Left ventricle myocardium superior (tissue), 1 donor: ENCODE measurements at regions not wholly inside any gene's neighbourhood (a gene's known extent, or its start where the extent isn't known, plus 50 kb on each side); places are given as distances from the start of the nearest gene placed in this dataset.

Source experiments
- ATAC-seq: fragments of 200-7000 bp; cut with Tn5 transposase; one replicate; pipeline ENCODE4 v1.9.1; 2020; ENCODE audit warnings: mild to moderate bottlenecking, moderate library complexity
- DNase-seq: peaks from one replicate; pipeline ENCODE4 v3.0.0-alpha.2; 2020
- intact Hi-C: fragments of 100-400 bp; cut with micrococcal nuclease; formaldehyde crosslinking; loops from one replicate; pipeline ENCODE4 v1.11.0; 2022
- donor health status: DM: no; HTN: yes; CAD: no; lungs with severe emphysema.

DNA sequence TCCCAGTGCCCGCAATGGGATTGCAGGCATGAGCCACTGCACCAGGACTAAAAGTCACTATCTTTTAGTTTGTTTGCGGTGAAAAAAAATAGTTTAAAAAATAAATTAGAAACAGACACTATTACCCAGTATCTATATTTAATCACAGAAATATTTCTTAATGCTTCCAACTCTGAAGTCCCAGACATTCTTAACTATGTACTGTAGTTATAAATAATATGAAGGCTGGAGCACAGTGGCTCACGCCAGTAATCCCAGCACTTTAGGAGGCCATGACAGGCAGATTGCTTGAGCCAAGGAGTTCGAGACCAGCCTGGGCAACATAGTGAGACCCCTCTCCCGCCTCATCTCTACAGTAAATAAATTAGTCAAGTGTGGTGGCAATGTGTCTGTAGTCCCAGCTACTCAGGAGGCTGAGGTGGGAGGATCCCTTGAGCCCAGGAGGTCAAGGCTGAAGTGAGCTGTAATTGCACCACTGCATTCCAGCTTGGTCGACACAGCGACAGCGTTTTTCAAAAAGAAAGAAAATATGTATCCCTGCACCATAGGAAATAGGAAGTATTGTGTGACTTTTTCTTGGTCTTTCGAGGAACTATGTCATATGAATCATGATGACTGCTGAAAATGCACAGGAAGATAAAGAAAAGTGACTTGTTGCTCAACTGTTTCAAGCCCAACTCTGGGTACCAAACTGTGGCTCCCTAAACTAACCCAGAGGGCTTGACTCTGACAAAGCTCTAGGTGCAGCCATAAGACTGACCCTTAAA is 74.9 kb upstream of the STEAP1B start:
- intact Hi-C loops: no loop called here
- DNase-seq (no peak), ATAC-seq (no peak)

DNA sequence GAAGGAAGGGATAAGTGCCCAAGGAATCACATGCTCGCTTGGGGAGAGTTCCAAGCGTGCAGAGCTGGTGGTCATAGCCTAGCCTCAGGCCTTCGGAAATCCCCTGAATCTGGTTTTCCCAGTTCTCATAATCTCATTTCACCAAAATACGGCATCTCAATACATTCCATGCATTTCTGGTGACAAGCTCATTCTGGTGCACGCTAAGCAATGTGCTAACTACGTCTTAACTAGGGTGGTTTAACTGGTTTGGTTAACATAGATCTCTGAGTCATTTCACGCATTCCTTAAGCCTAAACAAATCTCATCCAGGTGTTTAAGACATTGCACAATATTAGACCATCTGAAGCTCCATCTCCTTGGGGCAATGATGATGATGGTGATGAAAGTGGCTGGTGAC is 72.9 kb upstream of the STEAP1B start:
- no peak for ATAC-seq
- intact Hi-C loops: no loop called here
- no peak for DNase-seq

DNA sequence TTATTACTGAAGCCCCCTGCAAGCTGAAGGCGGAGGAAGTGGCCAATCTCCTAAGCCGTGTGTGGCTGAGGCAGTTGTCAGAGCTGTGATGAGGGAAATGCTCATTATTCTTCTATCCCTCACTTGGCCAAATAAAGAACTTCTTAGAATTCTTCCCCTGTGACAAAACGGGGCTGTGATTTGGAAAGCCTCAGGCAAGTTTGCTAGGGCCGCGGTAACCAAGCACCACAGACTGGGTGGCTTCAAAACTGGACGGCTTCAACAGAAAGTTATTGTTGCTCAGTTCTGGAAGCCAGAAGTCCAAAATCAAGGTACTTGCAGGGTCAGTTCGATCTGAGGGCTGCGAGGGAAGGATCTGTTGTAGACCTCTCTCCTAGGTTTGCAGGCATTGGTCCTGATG is 72.3 kb upstream of the STEAP1B start:
- intact Hi-C loops: no loop called here
- ATAC-seq: no peak
- DNase-seq: no peak

DNA sequence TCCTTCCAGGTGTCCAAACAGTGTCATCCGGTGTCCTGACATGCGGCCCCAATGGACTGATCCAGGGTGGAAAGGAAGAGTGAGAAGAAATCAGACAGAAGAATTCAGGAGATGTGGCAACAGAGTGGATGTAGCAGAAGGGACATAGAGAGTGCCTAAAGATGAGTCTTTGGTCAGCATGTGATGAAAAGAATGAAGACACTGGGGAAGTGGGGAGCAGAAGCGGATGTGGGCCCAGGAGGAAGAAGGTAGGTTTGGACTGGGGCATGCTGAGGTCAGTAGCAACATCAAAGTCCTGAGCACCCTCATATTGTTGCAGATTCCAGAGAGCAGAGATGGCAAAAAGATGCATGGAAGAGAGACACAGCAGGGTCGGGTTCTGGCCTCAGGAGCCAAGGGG is 71.8 kb upstream of the STEAP1B start:
- no peak for DNase-seq
- intact Hi-C loops: no loop called here
- no peak for ATAC-seq

DNA sequence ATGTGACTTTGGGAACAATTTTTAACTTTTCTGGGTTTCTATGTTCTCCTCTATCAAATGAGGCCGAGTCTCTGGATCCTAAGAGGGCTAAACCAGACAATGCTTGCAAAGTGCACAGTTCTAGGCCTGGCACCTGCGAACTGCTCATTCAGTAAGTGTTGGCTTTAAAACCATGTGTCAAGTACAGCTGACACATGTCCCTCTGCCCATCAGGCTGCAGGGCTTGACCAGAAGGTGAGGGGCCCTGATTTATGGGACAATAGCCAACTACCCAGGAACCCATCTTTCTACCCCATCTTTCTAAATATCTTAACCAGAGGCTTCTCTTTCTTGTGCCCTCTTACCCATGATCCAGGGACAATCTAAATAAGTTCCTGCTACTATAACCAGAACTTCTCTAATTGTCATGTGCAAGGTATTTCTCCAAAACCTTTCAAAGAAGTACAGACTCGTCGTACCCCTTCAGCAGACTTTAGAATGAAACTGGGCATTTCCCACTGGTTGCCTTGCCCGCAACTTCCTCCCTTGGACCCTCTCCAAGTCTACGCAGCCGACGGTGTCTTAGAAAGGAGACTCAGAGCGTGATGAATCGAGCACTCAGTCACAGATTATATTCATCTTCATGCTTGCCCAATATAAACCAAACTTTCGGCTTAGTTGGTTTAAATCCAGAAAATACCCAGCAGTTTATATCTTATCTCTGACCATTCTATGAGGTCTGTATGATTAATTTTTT is 69.8 kb upstream of the STEAP1B start:
- ATAC-seq (no peak), DNase-seq (no peak)
- intact Hi-C loops: no loop called here

DNA sequence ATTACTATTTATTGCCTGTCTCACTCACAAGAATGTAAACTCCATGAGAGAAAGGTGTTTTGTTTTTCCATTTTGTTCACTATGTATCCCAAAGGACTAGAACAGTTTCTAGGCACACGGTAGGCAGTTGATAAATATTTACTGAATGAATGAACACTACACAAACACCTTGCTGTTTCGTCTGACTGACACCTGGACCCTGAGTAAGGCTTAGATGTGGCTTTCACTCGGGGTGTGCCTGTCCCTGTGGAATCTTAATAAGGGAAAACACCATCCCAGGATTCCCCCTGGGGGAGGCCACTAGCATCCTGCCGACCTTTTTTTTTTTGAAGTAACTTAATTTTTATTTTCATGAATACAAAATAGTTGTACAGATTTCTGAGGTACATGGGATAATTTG is 66.6 kb upstream of the STEAP1B start:
- DNase-seq (no peak), ATAC-seq (no peak)
- intact Hi-C loops: no loop called here

DNA sequence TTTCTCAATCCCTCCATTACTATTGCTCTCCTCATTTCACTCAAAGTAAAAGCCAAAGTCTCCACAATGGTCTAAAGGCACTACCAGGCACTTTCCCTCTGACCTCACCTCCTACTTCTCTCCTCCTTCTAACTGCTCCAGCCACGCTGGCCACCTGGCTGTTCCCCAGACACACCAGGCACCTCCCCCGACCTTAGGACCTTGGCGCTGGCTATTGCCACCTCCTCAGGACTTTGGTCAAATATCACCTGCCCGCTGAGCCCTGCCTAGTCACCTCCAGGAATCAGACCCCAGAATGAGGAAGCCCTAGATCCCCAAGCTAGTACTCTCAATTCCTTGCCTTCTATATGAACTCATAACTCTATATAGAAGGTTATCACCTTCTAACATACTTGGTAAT is 66.2 kb upstream of the STEAP1B start:
- ATAC-seq (no peak), DNase-seq (no peak)
- intact Hi-C loops: no loop called here

DNA sequence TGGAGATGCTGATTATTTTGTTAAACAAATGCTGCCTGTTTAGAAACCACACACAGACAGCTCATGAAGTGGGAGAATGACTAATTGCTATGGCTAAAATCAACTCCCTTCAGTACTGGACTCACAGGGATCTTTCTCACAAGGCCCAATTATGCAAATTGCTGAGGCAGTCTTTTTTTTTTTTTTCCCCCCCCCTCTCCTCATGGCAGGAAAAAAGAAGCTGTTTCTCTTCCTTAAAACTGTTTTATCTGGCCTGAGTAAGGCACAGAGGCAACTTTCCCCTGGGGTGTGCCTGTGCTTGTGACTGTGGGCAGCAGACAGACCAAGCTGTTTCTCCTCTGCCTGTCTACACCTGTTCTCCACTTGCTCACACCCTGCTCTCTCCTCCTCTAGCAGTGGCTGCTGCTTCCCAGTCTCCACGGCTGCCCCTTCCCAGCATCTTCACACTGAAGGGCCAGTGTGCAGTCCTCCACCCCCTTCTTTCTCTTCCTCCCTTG is 65.4 kb upstream of the STEAP1B start:
- ATAC-seq (peak; percentile 14), DNase-seq (no peak)
- intact Hi-C loops: no loop called here

DNA sequence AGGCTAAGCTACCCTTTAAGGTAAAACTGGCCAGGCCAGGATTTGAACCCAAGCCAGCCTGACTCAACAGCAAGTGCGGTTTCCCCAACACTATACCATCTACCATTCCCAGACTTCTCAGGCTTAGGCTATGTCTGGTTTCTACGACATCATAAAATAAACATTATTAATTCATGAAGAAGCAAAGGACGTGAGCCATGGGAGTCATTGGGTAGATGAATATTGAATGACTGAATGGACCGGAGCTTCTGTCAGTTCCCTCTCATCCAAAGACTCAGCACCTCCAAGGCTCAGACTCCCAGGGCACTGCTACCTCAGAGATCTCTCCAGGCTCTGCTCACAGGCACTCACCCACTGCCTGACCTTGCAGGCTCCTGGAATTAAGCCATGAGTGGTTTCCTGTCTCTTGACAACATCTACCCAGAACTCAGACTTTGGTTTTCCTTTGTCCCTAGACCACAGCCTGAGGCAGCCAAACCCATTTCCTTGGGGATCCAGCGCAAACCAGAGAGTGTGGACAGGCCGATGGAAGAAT is 64.6 kb upstream of the STEAP1B start:
- intact Hi-C loops: no loop called here
- ATAC-seq (peak; percentile 18), DNase-seq (no peak)

DNA sequence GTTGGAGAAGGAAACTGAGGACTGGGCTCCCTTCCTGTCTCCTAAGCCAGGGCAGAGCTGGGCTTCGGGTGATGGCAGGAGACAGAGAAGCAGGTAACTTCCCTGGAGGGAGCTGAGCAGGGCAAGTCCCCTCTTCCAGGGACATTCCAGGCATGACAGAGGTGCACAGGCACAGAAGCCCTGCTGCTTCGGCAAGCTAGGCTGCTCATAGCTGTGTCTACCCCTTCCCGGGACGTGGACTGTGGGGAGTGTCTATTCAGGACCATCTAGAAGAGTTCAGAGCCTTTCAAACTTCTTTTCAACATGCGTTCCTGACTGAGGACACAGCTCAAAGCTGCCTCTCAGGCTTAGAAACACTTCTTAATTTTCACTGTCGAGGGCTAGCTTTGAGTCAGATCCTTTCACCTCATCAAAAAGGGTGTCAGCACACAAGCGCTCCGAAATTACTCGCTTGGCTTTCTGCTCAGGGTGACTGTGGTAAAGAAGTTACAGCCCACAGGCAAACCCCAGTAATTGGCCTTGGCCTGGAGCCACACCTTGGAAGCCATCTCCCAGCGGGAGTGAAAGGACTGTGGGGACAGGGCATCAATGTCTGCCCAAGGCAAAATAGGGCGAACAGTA is 63.7 kb upstream of the STEAP1B start:
- DNase-seq (peak; percentile 26), ATAC-seq (peak; percentile 19)
- intact Hi-C loops: no loop called here

DNA sequence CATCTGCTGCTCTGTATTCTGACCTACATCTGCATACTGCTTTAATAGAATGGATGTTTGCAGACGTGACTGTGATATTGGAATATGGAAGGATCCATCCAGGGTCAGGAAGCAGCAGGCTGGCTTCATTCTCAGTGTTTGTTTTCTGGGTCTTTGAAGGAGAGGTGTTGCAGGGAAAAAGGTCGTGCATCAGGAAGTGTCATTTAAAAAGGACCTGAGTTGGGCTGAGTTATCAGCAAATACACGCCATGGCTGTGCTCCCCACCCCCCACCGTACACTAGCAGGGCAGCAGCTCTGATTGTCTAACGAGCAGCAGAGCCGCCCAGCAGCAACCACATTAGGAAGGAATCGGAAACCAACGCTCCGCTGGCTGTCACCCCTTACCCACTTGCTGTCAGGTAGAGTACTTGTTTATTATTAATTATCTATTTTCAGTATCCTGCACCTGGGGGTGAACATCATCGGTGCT is 63.1 kb upstream of the STEAP1B start:
- ATAC-seq: peak; percentile 18

DNA sequence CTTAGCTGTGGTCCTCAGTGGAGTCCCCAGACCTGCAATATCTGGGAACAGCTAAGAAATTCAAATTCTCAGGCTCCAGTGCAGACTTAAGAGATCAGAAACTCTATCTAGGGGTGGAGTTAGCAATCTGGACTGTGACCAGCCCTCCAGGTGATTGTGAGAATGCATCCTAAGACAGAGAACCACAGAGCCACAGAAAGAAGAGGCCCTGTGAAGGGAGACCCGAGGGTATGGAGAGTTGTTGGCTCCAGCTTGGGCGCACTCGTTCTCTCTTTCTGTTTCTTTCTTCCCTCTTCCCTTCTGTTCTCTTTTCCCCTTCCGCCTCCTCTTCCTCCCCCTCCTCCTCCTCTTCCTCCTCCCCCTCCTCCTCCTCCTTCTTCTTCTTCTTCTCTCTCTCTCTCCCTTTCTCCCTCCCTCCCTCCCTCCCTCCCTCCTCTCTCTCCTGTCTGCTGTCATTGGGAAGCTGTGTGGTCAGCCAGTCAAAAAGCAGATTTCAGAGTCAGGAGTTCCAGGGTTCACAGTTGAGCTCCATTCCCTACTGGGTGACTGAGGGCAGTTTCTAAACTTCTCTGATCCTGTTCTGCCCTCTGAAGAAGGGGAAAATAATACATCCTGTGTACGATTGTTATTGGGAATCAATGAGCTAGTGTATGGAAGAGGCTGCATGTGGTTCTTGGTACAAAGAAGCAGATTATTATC is 62.1 kb upstream of the STEAP1B start:
- DNase-seq: no peak
- no peak for ATAC-seq

More for the DNA sequence above, 63.1 kb upstream of the STEAP1B start:
- intact Hi-C loops: no loop called here
- peak; percentile 37 for DNase-seq

DNA sequence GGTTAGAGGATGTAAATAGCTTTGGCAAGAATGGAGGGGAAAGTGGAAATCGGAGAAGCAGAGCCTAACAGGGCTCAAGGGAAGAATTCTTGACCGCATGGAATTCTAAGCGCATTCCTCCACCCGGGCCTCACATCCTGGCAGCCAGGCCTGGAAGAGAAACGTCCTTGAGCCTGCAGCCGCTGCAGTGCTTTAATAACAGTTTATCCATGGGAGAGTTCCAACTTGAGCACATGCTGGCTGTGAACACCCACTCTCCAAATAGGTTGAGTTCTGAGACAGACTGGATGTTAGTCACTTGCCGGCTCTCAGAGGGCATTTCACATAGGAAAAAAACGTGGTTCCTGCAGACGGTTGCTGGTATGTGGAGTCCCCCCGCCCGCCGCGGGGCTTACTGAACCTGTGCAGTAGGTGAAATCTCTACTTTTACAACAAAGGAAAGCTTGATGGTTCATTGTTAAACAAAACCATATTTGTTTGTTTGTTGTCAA is 61.4 kb upstream of the STEAP1B start:
- DNase-seq: peak; percentile 85
- intact Hi-C loops: loop anchor here (2.0 kb wide), 2 partner anchors 167 to 221 kb away; no protein-coding TSS in a partner anchor
- ATAC-seq: peak; percentile 91

More for the DNA sequence above, 62.1 kb upstream of the STEAP1B start:
- intact Hi-C loops: loop anchor here (2.0 kb wide), 2 partner anchors 167 to 221 kb away; no protein-coding TSS in a partner anchor

DNA sequence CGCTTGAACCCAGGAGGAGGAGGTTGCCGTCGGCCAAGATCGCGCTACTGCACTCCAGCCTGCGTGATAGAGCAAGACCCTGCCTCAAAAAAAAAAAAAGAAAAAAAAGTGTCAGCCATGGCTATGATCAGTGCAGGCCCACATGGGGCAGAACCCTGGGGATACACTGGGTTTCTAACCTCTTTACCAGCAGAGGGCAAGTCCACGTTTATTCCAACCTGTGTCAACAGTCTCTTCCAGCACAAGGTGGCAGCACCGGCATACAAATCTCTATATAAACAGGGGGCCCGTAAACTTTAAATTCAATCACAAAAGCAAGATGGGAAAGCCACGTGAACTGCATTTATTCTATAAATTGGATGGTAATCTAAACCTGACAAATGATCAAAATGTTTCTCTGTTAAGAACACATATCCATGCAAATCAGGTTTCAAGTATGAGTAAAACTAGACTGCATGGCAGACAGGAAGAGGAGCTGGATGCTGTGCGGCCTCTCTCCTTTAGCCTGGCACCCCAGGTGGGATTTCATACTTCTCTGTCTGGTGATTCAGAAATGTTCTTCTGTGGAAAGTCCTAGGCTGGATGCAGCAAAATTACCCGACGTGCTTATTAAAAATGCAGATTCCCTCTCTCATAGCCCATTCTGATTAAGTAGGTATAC is 60.0 kb upstream of the STEAP1B start:
- intact Hi-C loops: loop anchor here (2.0 to 10.0 kb wide), 3 partner anchors 169 to 495 kb away; no protein-coding TSS in a partner anchor
- peak; percentile 76 for ATAC-seq
- DNase-seq: peak; percentile 69

DNA sequence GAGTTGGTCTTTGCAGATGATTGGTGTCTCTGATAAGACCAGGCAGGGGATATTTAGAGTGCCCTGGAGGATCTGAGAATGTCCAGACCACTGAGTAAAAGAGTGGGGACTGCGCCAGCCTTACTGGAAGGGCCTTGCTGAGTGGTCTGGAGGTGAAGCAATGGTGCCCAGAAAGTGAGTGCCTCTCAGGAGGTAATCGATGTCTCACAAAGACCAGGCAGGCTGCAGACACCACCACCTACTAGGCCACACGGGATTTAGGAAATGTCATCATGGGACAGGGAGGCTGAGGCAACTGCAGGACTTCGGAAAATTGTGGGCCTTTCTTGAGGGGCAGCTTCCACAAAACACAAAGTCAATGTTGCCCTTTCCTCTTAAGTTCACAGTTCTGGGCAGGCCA is 57.2 kb upstream of the STEAP1B start:
- intact Hi-C loops: loop anchor here (10.0 kb wide), 1 partner anchor 498 kb away; no protein-coding TSS in a partner anchor
- no peak for DNase-seq
- ATAC-seq: no peak

DNA sequence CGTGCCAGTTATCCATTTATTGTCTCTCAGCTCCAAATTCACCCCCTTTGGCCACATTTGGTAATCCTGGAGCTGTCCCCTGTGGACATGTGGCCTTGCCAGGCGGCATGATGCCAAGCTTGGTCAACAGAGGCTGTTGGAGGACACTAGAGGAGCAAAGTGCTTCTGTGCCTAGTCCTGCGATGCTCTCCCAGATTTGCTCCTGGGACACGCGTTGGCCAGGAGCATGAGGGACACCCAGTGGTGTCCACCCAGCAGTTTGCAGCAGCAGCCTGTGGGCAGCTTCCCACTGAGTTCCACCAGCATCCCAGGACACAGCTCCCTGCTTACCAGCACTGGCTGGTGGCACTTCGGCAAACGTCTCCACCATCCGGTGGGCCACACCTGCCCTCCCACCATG is 55.5 kb upstream of the STEAP1B start:
- intact Hi-C loops: loop anchor here (10.0 kb wide), 1 partner anchor 499 kb away; no protein-coding TSS in a partner anchor
- DNase-seq: no peak
- ATAC-seq: no peak

DNA sequence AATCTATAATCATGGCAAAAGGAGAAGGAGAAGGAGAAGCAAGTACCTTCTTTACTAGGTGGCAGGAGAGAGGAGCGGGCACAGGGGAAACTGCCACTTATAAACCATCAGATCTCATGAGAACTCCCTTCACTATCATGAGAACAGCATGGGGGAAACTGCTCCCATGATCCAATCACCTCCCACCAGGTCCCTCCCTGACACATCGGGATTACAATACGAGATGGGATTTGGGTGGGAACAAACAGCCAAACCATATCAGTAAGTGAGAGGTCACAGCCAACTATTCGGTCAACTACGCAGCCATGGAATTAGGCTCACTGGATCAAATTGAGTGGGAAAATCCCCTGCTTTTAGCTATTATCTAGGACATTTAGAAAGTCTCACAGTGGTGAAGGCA is 54.2 kb upstream of the STEAP1B start:
- ATAC-seq (no peak), DNase-seq (no peak)
- intact Hi-C loops: loop anchor here (10.0 kb wide), 1 partner anchor 501 kb away; no protein-coding TSS in a partner anchor
